ENCODE measurements at regions not wholly inside any gene's neighbourhood (a gene's known extent, or its start where the extent isn't known, plus 50 kb on each side); places are given as distances from the start of the nearest gene placed in this dataset.
"Not testable (repeated sequence)": the region's sequence is repeated elsewhere in the genome, so short reads cannot be mapped to it uniquely, and the experiment has no call there.

GRCh38 chr3:39712413-39713048 lies 96.9 kb upstream of the MYRIP start:
- H3K27ac ChIP-seq: no peak overlapping the region
- intact Hi-C loops (cut with DNase I; ENCODE audit: low total_unique reads): no loop called here
- H3K27me3 ChIP-seq: no peaks in the 10 kb centered on the region
- WGBS, 2 donors (ENCODE audit: low coverage in 1 of 2): 85 to 96% methylated on average over 3 to 4 of the region's 4 CpGs
- H3K9me3 ChIP-seq: no peaks in the 10 kb centered on the region
- TF ChIP-seq POLR2A (IDR thresholded peaks at IDR 0.05) (no peak), CTCF (IDR thresholded peaks at IDR 0.05) (no peak), POLR2AphosphoS5 (IDR thresholded peaks at IDR 0.05) (no peak), EP300 (IDR thresholded peaks at IDR 0.05; ENCODE audit: low read depth) (no peak)
- in situ Hi-C loops (cut with MboI; ENCODE audit: low pct_ligation_motif_present in 1 of 4, low pct_unique_long_range_greater_than_20kb in 1 of 4, low sequenced_read_pairs in 3 of 4): loop anchor here in 3 of 4 donors (25.0 kb wide), 1 partner anchor 475 kb away; no protein-coding TSS in a partner anchor
- no peaks in the 10 kb centered on the region for H3K4me1 ChIP-seq
- no peaks in the 10 kb centered on the region for H3K36me3 ChIP-seq
- DNase-seq: no peak
- no peak overlapping the region for H3K4me3 ChIP-seq

GRCh38 chr3:39713341-39713740 lies 96.1 kb upstream of the MYRIP start:
- H3K4me3 ChIP-seq; H3K27me3 ChIP-seq; intact Hi-C loops (cut with DNase I; ENCODE audit: low total_unique reads); H3K9me3 ChIP-seq; DNase-seq; H3K36me3 ChIP-seq; H3K27ac ChIP-seq; H3K4me1 ChIP-seq: not testable (repeated sequence)
- in situ Hi-C loops (cut with MboI; ENCODE audit: low pct_ligation_motif_present in 1 of 4, low pct_unique_long_range_greater_than_20kb in 1 of 4, low sequenced_read_pairs in 3 of 4): loop anchor here in 3 of 4 donors (25.0 kb wide), 1 partner anchor 474 kb away; no protein-coding TSS in a partner anchor
- 93% methylated on average over 24 of the region's 24 CpGs; no CpG with 5 or more reads in 1 of the 2 donors for WGBS, 2 donors (ENCODE audit: low coverage in 1 of 2)

- no peaks in the 10 kb centered on the region for H3K4me1 ChIP-seq
- no peak for DNase-seq
- H3K27me3 ChIP-seq: no peaks in the 10 kb centered on the region
Observed at GRCh38 chr3:39716849-39717248, 92.6 kb upstream of the MYRIP start.

GRCh38 chr3:39718674-39719595 lies 90.5 kb upstream of the MYRIP start:
- Histone ChIP-seq H3K27me3 (no peaks in the 10 kb centered on the region), H3K9me3 (no peaks in the 10 kb centered on the region), H3K36me3 (no peaks in the 10 kb centered on the region), H3K27ac (no peak overlapping the region), H3K4me1 (peaks cover 0 to 4% (median 0%) of the 10 kb centered on the region in 4 donors), H3K4me3 (no peak overlapping the region)
- no peak for DNase-seq
- intact Hi-C loops (cut with DNase I; ENCODE audit: low total_unique reads): no loop called here
- no peak for TF ChIP-seq POLR2AphosphoS5 (IDR thresholded peaks at IDR 0.05)
- TF ChIP-seq POLR2A (IDR thresholded peaks at IDR 0.05): no peak
- no peak for TF ChIP-seq EP300 (IDR thresholded peaks at IDR 0.05; ENCODE audit: low read depth)
- no peak for TF ChIP-seq CTCF (IDR thresholded peaks at IDR 0.05)
- 79 to 87% methylated on average over 3 to 7 of the region's 7 CpGs for WGBS, 2 donors (ENCODE audit: low coverage in 1 of 2)
- in situ Hi-C loops (cut with MboI; ENCODE audit: low pct_ligation_motif_present in 1 of 4, low pct_unique_long_range_greater_than_20kb in 1 of 4, low sequenced_read_pairs in 3 of 4): loop anchor here in 3 of 4 donors (25.0 kb wide), 1 partner anchor 468 kb away; no protein-coding TSS in a partner anchor

More at GRCh38 chr3:39716849-39717248, 92.6 kb upstream of the MYRIP start:
- Histone ChIP-seq H3K4me3 (no peak overlapping the region), H3K36me3 (no peaks in the 10 kb centered on the region), H3K9me3 (no peaks in the 10 kb centered on the region), H3K27ac (no peak overlapping the region)
- WGBS, 2 donors (ENCODE audit: low coverage in 1 of 2): 47 to 57% methylated on average over 3 of the region's 3 CpGs
- intact Hi-C loops (cut with DNase I; ENCODE audit: low total_unique reads) (no loop called here), in situ Hi-C loops (cut with MboI; ENCODE audit: low pct_ligation_motif_present in 1 of 4, low pct_unique_long_range_greater_than_20kb in 1 of 4, low sequenced_read_pairs in 3 of 4) (loop anchor here in 3 of 4 donors (25.0 kb wide), 1 partner anchor 470 kb away; no protein-coding TSS in a partner anchor)
- no peak for TF ChIP-seq POLR2A (IDR thresholded peaks at IDR 0.05)
- TF ChIP-seq EP300 (IDR thresholded peaks at IDR 0.05; ENCODE audit: low read depth): no peak
- TF ChIP-seq CTCF (IDR thresholded peaks at IDR 0.05): no peak
- no peak for TF ChIP-seq POLR2AphosphoS5 (IDR thresholded peaks at IDR 0.05)
